Coronary artery (tissue), 2 donors: ENCODE measurements at regions not wholly inside any gene's neighbourhood (a gene's known extent, or its start where the extent isn't known, plus 50 kb on each side); places are given as distances from the start of the nearest gene placed in this dataset.

Experiments used
- DNase-seq: peaks from one replicate; pipeline ENCODE4 v3.0.0-alpha.2; 2017; ENCODE audit warnings: low spot score
- H3K27ac ChIP-seq, 2 donors: fragments of 200-600 bp; sonication (generic); one replicate each; pipeline ENCODE4 v1.5.1; 2016 to 2019
- H3K4me3 ChIP-seq: fragments of 200-600 bp; sonication (generic); 2 replicates; pipeline ENCODE4 v1.5.1; 2016; ENCODE audit warnings: mild to moderate bottlenecking, moderate library complexity
- CTCF ChIP-seq: fragments of 200-600 bp; sonication (generic); IDR thresholded peaks from one replicate; pipeline ENCODE4 v1.5.1; 2019; ENCODE audit warnings: antibody characterized with exemption

GRCh38 chr20:6501061-6501460, 266.4 kb upstream of the BMP2 start:
- no peak for TF ChIP-seq CTCF
- Histone ChIP-seq H3K27ac (no peak overlapping the region), H3K4me3 (no peak overlapping the region)
- no peak for DNase-seq

- no peak for TF ChIP-seq CTCF
- no peak overlapping the region for H3K4me3 ChIP-seq
- no peak for DNase-seq
- H3K27ac ChIP-seq, result no peak overlapping the region
These were observed 267.9 kb upstream of the BMP2 start for GRCh38 chr20:6499566-6499965.

GRCh38 chr20:6496874-6497273, 270.6 kb upstream of the BMP2 start:
- TF ChIP-seq CTCF, result no peak
- DNase-seq, result no peak
- no peak overlapping the region for H3K27ac ChIP-seq
- no peak overlapping the region for H3K4me3 ChIP-seq

- no peak overlapping the region for H3K27ac ChIP-seq
- no peak for DNase-seq
- H3K4me3 ChIP-seq, result no peak overlapping the region
- no peak for TF ChIP-seq CTCF
These were observed 271.6 kb upstream of the BMP2 start for GRCh38 chr20:6495907-6496306.

- DNase-seq, result no peak
- H3K4me3 ChIP-seq, result no peak overlapping the region
- no peak overlapping the region for H3K27ac ChIP-seq
- TF ChIP-seq CTCF, result no peak
These were observed 275.0 kb upstream of the BMP2 start for GRCh38 chr20:6492271-6493055.

GRCh38 chr20:6490849-6491248, 276.6 kb upstream of the BMP2 start:
- no peak overlapping the region for H3K4me3 ChIP-seq
- no peak overlapping the region for H3K27ac ChIP-seq
- TF ChIP-seq CTCF, result no peak
- DNase-seq, result no peak
